ENCODE measurements at regions not wholly inside any gene's neighbourhood (a gene's known extent, or its start where the extent isn't known, plus 50 kb on each side); places are given as distances from the start of the nearest gene placed in this dataset.

DNA sequence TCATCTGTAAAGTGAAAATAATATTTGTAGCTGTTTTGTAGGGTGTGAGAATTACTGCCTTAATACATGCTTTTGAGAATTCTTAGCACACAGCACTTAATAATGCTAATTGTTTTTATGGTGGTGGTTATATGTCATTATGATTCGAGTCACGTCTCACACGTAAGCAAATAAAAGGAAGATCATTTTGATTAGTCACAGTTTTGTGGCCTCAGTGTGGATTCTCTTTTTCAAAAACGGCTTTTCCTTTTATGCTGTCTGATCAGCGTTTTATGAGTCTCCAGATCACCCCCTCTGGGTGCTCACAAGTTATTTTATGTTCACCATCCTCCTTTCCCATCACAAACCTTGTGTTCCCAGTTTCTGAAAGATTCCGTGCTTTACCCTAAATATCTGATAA lies 255.6 kb upstream of the CNTN4 start:
- H3K9me3 ChIP-seq (ENCODE audit: control insufficient read depth in 2 of 2, insufficient read depth in 1 of 2, low read length in 1 of 2), result no peaks in the 10 kb centered on the region
- H3K27ac ChIP-seq (ENCODE audit: low read depth in 1 of 2, low read length in 1 of 2), result no peak overlapping the region
- no peak for DNase-seq (ENCODE audit: low read depth in 6 of 9, low spot score in 9 of 9)
- H3K27me3 ChIP-seq (ENCODE audit: control insufficient read depth in 2 of 2, insufficient read depth in 1 of 2, low read length in 1 of 2), result no peaks in the 10 kb centered on the region
- H3K4me3 ChIP-seq (ENCODE audit: low read length in 2 of 2), result no peak overlapping the region
- WGBS, result 77% methylated on average over 6 of the region's 6 CpGs
- no peaks in the 10 kb centered on the region for H3K36me3 ChIP-seq (ENCODE audit: control insufficient read depth in 2 of 2, insufficient read depth in 2 of 2, low read length in 1 of 2)
- H3K4me1 ChIP-seq (ENCODE audit: control insufficient read depth in 2 of 2, insufficient read depth in 2 of 2, low read length in 2 of 2), result no peaks in the 10 kb centered on the region

DNA sequence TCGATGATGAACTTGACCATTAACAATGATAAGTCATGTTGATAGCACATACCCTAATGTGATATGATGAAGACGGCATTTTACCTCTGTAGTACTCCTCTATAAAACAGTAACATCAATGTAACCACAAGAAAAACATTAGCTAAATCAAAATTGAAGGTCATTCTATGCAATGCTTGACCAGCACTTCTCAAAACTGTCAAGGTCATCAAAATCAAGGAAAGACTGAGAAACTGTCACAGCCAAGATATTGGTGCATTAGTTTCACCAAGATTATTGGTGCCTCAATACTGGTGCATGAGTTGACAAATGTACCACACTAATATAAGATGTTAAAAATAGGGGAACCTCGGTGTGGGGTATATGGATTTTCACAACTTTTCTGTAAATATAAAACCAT lies 251.1 kb upstream of the CNTN4 start:
- Histone ChIP-seq H3K9me3 (ENCODE audit: control insufficient read depth in 2 of 2, insufficient read depth in 1 of 2, low read length in 1 of 2) (no peaks in the 10 kb centered on the region), H3K27ac (ENCODE audit: low read depth in 1 of 2, low read length in 1 of 2) (no peak overlapping the region), H3K4me3 (ENCODE audit: low read length in 2 of 2) (no peak overlapping the region), H3K27me3 (ENCODE audit: control insufficient read depth in 2 of 2, insufficient read depth in 1 of 2, low read length in 1 of 2) (no peaks in the 10 kb centered on the region), H3K36me3 (ENCODE audit: control insufficient read depth in 2 of 2, insufficient read depth in 2 of 2, low read length in 1 of 2) (no peaks in the 10 kb centered on the region), H3K4me1 (ENCODE audit: control insufficient read depth in 2 of 2, insufficient read depth in 2 of 2, low read length in 2 of 2) (no peaks in the 10 kb centered on the region)
- DNase-seq (ENCODE audit: low read depth in 6 of 9, low spot score in 9 of 9), result no peak
- 90% methylated on average over 3 of the region's 3 CpGs for whole genome bisulfite sequencing

DNA sequence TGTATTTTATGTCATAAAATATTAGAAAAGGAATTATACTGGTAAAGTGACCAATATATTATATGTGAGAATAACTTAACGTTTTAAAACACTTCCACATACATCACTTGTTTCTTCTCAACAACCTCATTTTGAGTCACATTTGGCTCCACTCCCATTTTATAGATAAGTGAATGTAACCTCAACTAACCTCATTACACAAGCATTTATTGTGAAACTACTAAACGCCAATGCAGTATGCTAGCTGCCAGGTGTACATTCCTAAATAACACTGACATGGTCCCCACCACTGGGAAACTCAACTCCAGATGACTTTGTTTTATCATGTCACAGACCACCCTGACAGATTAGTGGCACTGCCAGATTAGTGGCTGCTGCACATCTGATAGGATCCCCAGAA lies 249.7 kb upstream of the CNTN4 start:
- no peak for DNase-seq (ENCODE audit: low read depth in 6 of 9, low spot score in 9 of 9)
- H3K9me3 ChIP-seq (ENCODE audit: control insufficient read depth in 2 of 2, insufficient read depth in 1 of 2, low read length in 1 of 2), result no peaks in the 10 kb centered on the region

DNA sequence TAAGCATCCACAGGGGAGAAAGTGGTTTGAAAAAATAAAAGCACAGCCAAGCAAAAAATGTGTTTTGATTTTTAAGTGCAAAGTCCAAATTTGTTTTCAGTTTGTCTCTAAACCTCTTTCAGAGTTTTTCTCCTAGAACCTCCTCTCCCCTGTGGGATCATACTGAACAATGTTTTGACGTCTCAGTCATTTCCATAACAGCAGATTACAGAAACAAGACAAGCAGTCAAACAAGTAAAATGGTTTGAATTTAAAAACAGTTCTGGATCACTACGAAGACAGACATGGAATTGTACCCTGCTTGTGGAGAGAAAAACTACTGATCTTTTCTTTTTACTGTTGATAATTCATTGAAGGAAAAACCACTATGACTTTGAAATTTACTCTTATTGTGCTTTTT lies 245.7 kb upstream of the CNTN4 start:
- DNase-seq (ENCODE audit: low read depth in 6 of 9, low spot score in 9 of 9), result no peak
- Histone ChIP-seq H3K4me1 (ENCODE audit: control insufficient read depth in 2 of 2, insufficient read depth in 2 of 2, low read length in 2 of 2) (no peaks in the 10 kb centered on the region), H3K36me3 (ENCODE audit: control insufficient read depth in 2 of 2, insufficient read depth in 2 of 2, low read length in 1 of 2) (no peaks in the 10 kb centered on the region), H3K27ac (ENCODE audit: low read depth in 1 of 2, low read length in 1 of 2) (no peak overlapping the region), H3K4me3 (ENCODE audit: low read length in 2 of 2) (no peak overlapping the region), H3K9me3 (ENCODE audit: control insufficient read depth in 2 of 2, insufficient read depth in 1 of 2, low read length in 1 of 2) (no peaks in the 10 kb centered on the region), H3K27me3 (ENCODE audit: control insufficient read depth in 2 of 2, insufficient read depth in 1 of 2, low read length in 1 of 2) (no peaks in the 10 kb centered on the region)
- 89% methylated on average over 2 of the region's 2 CpGs for WGBS

More for the DNA sequence above, 249.7 kb upstream of the CNTN4 start:
- WGBS, result 86% methylated on average over 2 of the region's 2 CpGs
- H3K36me3 ChIP-seq (ENCODE audit: control insufficient read depth in 2 of 2, insufficient read depth in 2 of 2, low read length in 1 of 2), result no peaks in the 10 kb centered on the region
- no peak overlapping the region for H3K4me3 ChIP-seq (ENCODE audit: low read length in 2 of 2)
- H3K27me3 ChIP-seq (ENCODE audit: control insufficient read depth in 2 of 2, insufficient read depth in 1 of 2, low read length in 1 of 2), result no peaks in the 10 kb centered on the region
- no peaks in the 10 kb centered on the region for H3K4me1 ChIP-seq (ENCODE audit: control insufficient read depth in 2 of 2, insufficient read depth in 2 of 2, low read length in 2 of 2)
- no peak overlapping the region for H3K27ac ChIP-seq (ENCODE audit: low read depth in 1 of 2, low read length in 1 of 2)

DNA sequence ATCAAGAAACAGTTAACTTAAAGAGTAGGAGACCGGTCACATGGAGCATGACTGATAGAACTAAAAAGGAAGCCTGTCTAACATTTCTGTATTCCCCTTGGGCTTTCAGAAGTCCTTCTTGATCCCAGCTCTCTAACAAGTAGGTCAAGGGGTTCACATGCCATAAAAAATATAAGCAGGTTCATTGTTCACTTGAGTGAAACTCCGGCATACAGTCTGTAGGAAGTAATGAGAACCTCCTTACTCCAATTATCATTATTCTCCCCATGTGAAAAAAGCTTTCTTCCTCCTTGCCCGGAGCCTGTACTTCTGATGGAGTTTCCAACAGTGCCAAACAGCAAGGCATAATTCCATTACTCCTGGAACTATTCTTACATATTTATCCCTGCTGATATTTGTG lies 242.8 kb upstream of the CNTN4 start:
- 89% methylated on average over 3 of the region's 3 CpGs for WGBS

DNA sequence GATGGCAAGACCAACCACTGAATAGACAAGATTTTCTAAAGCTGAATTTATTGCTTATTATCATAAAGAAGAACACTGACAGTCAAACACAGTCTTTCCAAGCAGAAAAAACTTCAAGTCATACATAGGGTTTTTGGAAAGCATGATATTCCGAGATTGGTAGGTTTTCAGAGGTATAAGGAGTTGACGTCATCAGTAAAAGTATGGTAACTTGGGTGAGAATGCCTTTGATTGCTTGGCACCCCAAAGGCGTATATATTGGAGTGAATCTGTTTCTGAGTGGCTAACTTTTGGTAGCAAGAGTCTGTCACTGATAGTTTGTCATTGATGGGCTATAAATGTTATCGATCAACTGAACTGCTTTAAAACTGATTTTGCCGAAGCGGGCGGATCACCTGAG lies 227.9 kb upstream of the CNTN4 start:
- WGBS, result 96% methylated on average over 7 of the region's 7 CpGs
- DNase-seq (ENCODE audit: low read depth in 6 of 9, low spot score in 9 of 9), result no peak
- H3K4me3 ChIP-seq (ENCODE audit: low read length in 2 of 2), result no peak overlapping the region
- no peak overlapping the region for H3K27ac ChIP-seq (ENCODE audit: low read depth in 1 of 2, low read length in 1 of 2)
- H3K36me3 ChIP-seq (ENCODE audit: control insufficient read depth in 2 of 2, insufficient read depth in 2 of 2, low read length in 1 of 2), result no peaks in the 10 kb centered on the region
- H3K9me3 ChIP-seq (ENCODE audit: control insufficient read depth in 2 of 2, insufficient read depth in 1 of 2, low read length in 1 of 2), result peaks cover 0 to 4% of the 10 kb centered on the region in 2 donors
- H3K4me1 ChIP-seq (ENCODE audit: control insufficient read depth in 2 of 2, insufficient read depth in 2 of 2, low read length in 2 of 2), result no peaks in the 10 kb centered on the region
- no peaks in the 10 kb centered on the region for H3K27me3 ChIP-seq (ENCODE audit: control insufficient read depth in 2 of 2, insufficient read depth in 1 of 2, low read length in 1 of 2)

More for the DNA sequence above, 242.8 kb upstream of the CNTN4 start:
- no peaks in the 10 kb centered on the region for H3K36me3 ChIP-seq (ENCODE audit: control insufficient read depth in 2 of 2, insufficient read depth in 2 of 2, low read length in 1 of 2)
- no peaks in the 10 kb centered on the region for H3K4me1 ChIP-seq (ENCODE audit: control insufficient read depth in 2 of 2, insufficient read depth in 2 of 2, low read length in 2 of 2)
- peaks cover 0 to 1% of the 10 kb centered on the region in 2 donors for H3K9me3 ChIP-seq (ENCODE audit: control insufficient read depth in 2 of 2, insufficient read depth in 1 of 2, low read length in 1 of 2)
- no peak overlapping the region for H3K4me3 ChIP-seq (ENCODE audit: low read length in 2 of 2)
- no peaks in the 10 kb centered on the region for H3K27me3 ChIP-seq (ENCODE audit: control insufficient read depth in 2 of 2, insufficient read depth in 1 of 2, low read length in 1 of 2)
- DNase-seq (ENCODE audit: low read depth in 6 of 9, low spot score in 9 of 9), result no peak
- H3K27ac ChIP-seq (ENCODE audit: low read depth in 1 of 2, low read length in 1 of 2), result no peak overlapping the region

DNA sequence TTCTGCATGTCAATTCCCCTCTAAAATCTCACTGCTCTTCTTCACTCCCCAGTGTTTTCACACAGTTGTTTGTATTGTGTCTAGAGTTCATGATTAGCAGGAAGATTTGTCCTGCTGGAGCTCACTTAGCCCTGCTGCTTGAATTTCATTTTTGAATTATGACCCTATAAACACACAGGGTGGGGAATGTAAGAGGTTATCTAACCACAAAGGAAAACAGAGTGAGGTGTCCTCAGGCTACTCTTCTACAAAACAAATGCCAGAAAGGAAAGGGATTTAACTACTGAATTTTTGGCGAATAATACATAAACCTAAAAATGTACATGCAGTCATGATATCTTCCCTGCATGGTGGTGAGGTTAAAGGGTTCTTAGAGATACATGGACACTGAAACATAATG lies 215.1 kb upstream of the CNTN4 start:
- 74% methylated on average over 1 of the region's 1 CpG for WGBS
- DNase-seq (ENCODE audit: low read depth in 6 of 9, low spot score in 9 of 9), result no peak

DNA sequence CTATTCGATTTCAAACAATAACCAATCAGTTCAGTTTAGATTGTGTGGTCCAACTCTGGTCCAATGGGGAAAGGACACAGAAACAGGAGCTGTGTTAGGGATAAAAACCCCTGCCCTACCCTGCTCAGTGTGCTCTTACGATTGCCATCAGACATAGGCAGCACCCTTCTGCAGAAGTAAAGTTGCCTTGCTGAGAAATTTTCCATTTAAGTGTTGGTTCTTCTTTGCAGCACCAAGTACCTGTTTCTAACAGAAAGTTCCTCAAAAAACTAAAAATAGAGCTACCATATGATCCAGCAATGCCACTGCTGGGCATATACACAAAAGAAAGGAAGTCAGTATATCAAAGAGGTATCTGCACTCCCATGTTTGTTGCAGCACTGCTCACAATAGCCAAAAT lies 206.2 kb upstream of the CNTN4 start:
- Histone ChIP-seq H3K27me3 (ENCODE audit: control insufficient read depth in 2 of 2, insufficient read depth in 1 of 2, low read length in 1 of 2) (no peaks in the 10 kb centered on the region), H3K36me3 (ENCODE audit: control insufficient read depth in 2 of 2, insufficient read depth in 2 of 2, low read length in 1 of 2) (no peaks in the 10 kb centered on the region), H3K9me3 (ENCODE audit: control insufficient read depth in 2 of 2, insufficient read depth in 1 of 2, low read length in 1 of 2) (peaks cover 0 to 18% of the 10 kb centered on the region in 2 donors), H3K4me1 (ENCODE audit: control insufficient read depth in 2 of 2, insufficient read depth in 2 of 2, low read length in 2 of 2) (no peaks in the 10 kb centered on the region), H3K27ac (ENCODE audit: low read depth in 1 of 2, low read length in 1 of 2) (no peak overlapping the region), H3K4me3 (ENCODE audit: low read length in 2 of 2) (no peak overlapping the region)
- 87% methylated on average over 2 of the region's 2 CpGs for WGBS
- DNase-seq (ENCODE audit: low read depth in 6 of 9, low spot score in 9 of 9), result no peak

More for the DNA sequence above, 215.1 kb upstream of the CNTN4 start:
- Histone ChIP-seq H3K4me1 (ENCODE audit: control insufficient read depth in 2 of 2, insufficient read depth in 2 of 2, low read length in 2 of 2) (no peaks in the 10 kb centered on the region), H3K9me3 (ENCODE audit: control insufficient read depth in 2 of 2, insufficient read depth in 1 of 2, low read length in 1 of 2) (peaks cover 0 to 8% of the 10 kb centered on the region in 2 donors), H3K4me3 (ENCODE audit: low read length in 2 of 2) (no peak overlapping the region), H3K36me3 (ENCODE audit: control insufficient read depth in 2 of 2, insufficient read depth in 2 of 2, low read length in 1 of 2) (no peaks in the 10 kb centered on the region), H3K27me3 (ENCODE audit: control insufficient read depth in 2 of 2, insufficient read depth in 1 of 2, low read length in 1 of 2) (no peaks in the 10 kb centered on the region), H3K27ac (ENCODE audit: low read depth in 1 of 2, low read length in 1 of 2) (no peak overlapping the region)

DNA sequence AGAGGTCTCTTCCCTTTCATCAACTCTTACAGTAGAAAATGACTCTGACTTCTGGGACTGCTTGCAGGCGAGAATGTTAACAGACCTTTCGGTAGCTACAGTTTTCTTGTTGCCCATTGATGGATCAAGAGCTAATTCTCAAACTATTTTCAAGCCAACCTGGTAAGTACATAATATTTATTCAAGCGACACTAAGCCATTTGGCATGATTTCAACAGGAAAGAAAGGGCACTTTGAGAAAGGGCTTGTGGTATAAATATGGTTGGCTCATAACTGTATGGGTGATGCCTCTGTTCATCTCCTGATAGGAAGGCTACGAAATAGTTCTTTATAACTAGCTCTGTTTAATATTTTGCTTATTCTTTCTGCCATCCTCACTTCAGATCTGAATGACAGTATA lies 196.2 kb upstream of the CNTN4 start:
- H3K36me3 ChIP-seq (ENCODE audit: control insufficient read depth in 2 of 2, insufficient read depth in 2 of 2, low read length in 1 of 2), result no peaks in the 10 kb centered on the region
- H3K27me3 ChIP-seq (ENCODE audit: control insufficient read depth in 2 of 2, insufficient read depth in 1 of 2, low read length in 1 of 2), result no peaks in the 10 kb centered on the region
- no peak overlapping the region for H3K4me3 ChIP-seq (ENCODE audit: low read length in 2 of 2)
- H3K9me3 ChIP-seq (ENCODE audit: control insufficient read depth in 2 of 2, insufficient read depth in 1 of 2, low read length in 1 of 2), result peaks cover 0 to 4% of the 10 kb centered on the region in 2 donors
- DNase-seq (ENCODE audit: low read depth in 6 of 9, low spot score in 9 of 9), result no peak
- H3K27ac ChIP-seq (ENCODE audit: low read depth in 1 of 2, low read length in 1 of 2), result no peak overlapping the region
- 89% methylated on average over 4 of the region's 4 CpGs for WGBS
- no peaks in the 10 kb centered on the region for H3K4me1 ChIP-seq (ENCODE audit: control insufficient read depth in 2 of 2, insufficient read depth in 2 of 2, low read length in 2 of 2)

DNA sequence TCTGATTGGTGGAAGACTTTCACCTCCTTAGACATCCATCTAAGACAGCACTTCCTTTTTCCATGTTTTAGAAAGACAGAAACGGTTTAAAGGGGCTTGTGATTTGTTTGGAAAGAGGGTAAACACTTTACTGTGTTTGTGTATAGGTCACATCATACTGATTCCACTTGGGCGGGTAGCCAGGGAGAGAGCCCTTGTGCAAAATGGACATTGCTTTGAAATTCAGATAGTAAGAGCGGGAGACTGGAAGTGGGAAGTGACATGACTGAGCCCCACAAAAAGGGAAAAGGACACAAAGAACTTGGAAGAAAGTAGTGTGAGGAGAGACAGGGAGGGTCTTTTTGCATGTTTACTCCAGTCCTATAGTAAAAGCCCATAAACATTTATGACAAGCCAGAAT lies 195.6 kb upstream of the CNTN4 start:
- H3K27ac ChIP-seq (ENCODE audit: low read depth in 1 of 2, low read length in 1 of 2), result no peak overlapping the region
- H3K4me1 ChIP-seq (ENCODE audit: control insufficient read depth in 2 of 2, insufficient read depth in 2 of 2, low read length in 2 of 2), result no peaks in the 10 kb centered on the region
- 82% methylated on average over 3 of the region's 3 CpGs for WGBS
- no peaks in the 10 kb centered on the region for H3K36me3 ChIP-seq (ENCODE audit: control insufficient read depth in 2 of 2, insufficient read depth in 2 of 2, low read length in 1 of 2)
- no peak for DNase-seq (ENCODE audit: low read depth in 6 of 9, low spot score in 9 of 9)
- no peak overlapping the region for H3K4me3 ChIP-seq (ENCODE audit: low read length in 2 of 2)
- H3K27me3 ChIP-seq (ENCODE audit: control insufficient read depth in 2 of 2, insufficient read depth in 1 of 2, low read length in 1 of 2), result no peaks in the 10 kb centered on the region
- H3K9me3 ChIP-seq (ENCODE audit: control insufficient read depth in 2 of 2, insufficient read depth in 1 of 2, low read length in 1 of 2), result peaks cover 0 to 4% of the 10 kb centered on the region in 2 donors
